Astrocyte of the spinal cord (primary cell): ENCODE measurements at regions not wholly inside any gene's neighbourhood (a gene's known extent, or its start where the extent isn't known, plus 50 kb on each side); places are given as distances from the start of the nearest gene placed in this dataset.

Source experiments
- DNase-seq: peaks from one replicate; pipeline ENCODE4 v3.0.0; 2011; ENCODE audit warnings: low read depth, low spot score
- H3K4me3 ChIP-seq: 2 replicates; pipeline ENCODE4 v1.5.1; 2011; ENCODE audit warnings: low read depth, mild to moderate bottlenecking, low read length, moderate library complexity
- CTCF ChIP-seq: IDR thresholded peaks from 2 replicates; pipeline ENCODE4 v1.5.1; 2012; ENCODE audit warnings: low read depth, mild to moderate bottlenecking, low read length, inconsistent platforms
- in situ Hi-C: cut with HindIII; loops from 2 replicates; pipeline ENCODE4 v1.10.0; 2017; ENCODE audit warnings: low sequenced_read_pairs

GRCh38 chr3:186466391-186466974 is 77.7 kb downstream of the CRYGS start:
- in situ Hi-C loops = no loop called here
- DNase-seq = no peak
- TF ChIP-seq CTCF = no peak
- H3K4me3 ChIP-seq = no peak overlapping the region

- no peak for DNase-seq
- in situ Hi-C loops = no loop called here
- no peak overlapping the region for H3K4me3 ChIP-seq
- TF ChIP-seq CTCF = no peak
These were observed 78.7 kb downstream of the CRYGS start for GRCh38 chr3:186465508-186465907.

- no peak for TF ChIP-seq CTCF
- no peak for DNase-seq
- in situ Hi-C loops = no loop called here
- H3K4me3 ChIP-seq = no peak overlapping the region
These were observed 79.6 kb downstream of the CRYGS start for GRCh38 chr3:186464424-186465093.

DNA sequence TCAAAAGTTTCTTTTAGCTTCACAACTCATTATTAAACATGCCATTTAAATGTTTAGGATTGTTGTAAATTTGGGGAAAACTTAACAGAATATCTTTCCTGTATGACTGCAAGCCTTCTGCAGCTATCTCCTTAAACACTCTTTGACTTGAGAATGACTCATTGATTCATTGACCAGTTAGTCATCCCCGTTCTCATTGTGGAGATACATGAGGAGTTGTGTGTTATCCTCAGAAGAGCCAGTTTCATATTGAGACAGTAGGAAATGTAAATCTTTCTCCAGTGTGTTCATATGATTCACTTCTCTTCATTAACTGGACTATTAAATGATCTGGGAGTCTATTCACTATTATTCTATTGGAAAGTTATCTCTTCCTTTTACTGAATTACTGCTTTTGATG is 83.0 kb downstream of the CRYGS start:
- peak; percentile 67 for DNase-seq
- no peak for TF ChIP-seq CTCF
- in situ Hi-C loops = no loop called here
- no peak overlapping the region for H3K4me3 ChIP-seq

DNA sequence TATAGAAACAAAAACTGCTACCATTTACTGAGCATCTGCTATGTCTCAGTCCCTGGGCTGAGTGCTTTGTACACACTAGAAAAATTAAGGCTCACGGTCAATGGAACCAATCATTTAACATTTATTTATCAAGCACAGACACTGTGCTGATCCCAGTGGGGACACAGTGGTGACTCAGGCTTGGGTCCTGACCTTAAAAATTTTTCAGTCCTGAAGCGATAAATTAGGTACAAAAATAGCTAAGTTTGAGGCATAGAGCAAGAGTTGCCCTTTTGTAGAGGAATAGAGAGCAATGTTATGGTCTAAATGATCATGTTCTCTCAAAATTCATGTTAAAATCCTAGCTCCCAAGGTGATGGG is 85.1 kb downstream of the CRYGS start:
- in situ Hi-C loops = no loop called here
- no peak for TF ChIP-seq CTCF
- no peak for DNase-seq
- no peak overlapping the region for H3K4me3 ChIP-seq

DNA sequence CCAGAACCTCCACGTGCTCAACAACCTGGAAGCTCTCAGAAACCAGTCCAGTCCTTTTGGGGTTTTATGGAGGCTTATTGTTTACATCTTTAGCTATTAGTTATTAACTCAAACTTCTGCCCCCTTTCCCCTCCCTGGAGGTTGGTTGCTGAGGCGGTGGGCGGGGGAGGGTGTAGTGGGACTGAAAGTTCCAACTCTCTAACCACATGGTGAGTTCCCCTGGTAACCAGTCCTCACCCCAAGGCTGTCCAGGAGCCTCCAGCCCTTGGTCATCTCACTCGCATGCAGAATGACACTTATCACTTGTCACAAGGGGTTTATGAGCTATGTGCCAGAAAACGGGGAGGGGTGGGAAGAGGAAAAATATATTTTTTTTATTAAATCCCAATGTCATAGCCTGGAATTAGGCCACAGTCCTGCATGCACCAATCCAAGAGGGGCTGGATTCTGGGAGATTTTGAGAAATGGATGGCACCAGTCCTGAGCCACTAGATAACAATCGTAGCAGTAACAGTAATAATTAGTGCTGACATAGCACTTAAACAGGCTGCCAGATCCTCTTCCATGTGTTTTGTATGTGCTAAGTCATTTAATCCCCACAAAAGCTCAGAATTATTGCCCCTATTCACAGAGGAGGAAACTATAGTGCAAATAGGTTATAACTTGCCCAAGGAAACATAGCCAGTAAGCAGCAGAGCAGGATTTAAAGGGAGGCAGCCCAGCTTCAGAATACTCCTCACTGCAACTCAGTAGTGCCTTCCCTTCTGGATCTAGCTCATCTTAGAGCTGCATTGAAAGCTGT is 85.7 kb downstream of the CRYGS start:
- DNase-seq = no peak
- H3K4me3 ChIP-seq = no peak overlapping the region
- in situ Hi-C loops = no loop called here
- no peak for TF ChIP-seq CTCF
